ENCODE measurements at regions not wholly inside any gene's neighbourhood (a gene's known extent, or its start where the extent isn't known, plus 50 kb on each side); places are given as distances from the start of the nearest gene placed in this dataset.
A peak's percentile ranks its signal among the peaks of the same experiment; 100 is the strongest.

- H3K27ac ChIP-seq (ENCODE audit: low read depth), result no peak overlapping the region
- peaks cover 2% of the 10 kb centered on the region; the same call in 1 of the 3 replicates for H3K36me3 Mint-ChIP-seq (ENCODE audit: low read depth)
- H3K4me3 Mint-ChIP-seq, result no peak overlapping the region
- DNase-seq (ENCODE audit: low spot score) (peak; percentile 70), ATAC-seq (peak; percentile 71)
- no peaks in the 10 kb centered on the region for H3K79me2 ChIP-seq (replicated peaks; ENCODE audit: insufficient read depth)
- no peaks in the 10 kb centered on the region for H3K4me1 Mint-ChIP-seq
- no peaks in the 10 kb centered on the region for H3K27me3 Mint-ChIP-seq (ENCODE audit: insufficient read depth, low read depth, poor library complexity)
- H3K27ac Mint-ChIP-seq, result no peak overlapping the region
- no peaks in the 10 kb centered on the region for H3K27me3 ChIP-seq (ENCODE audit: insufficient read depth)
- no peaks in the 10 kb centered on the region for H3K4me1 ChIP-seq (ENCODE audit: insufficient read depth)
- TF ChIP-seq CTCF (conservative IDR thresholded peaks at IDR 0.05; ENCODE audit: low read depth in 2 of 2), result peak; percentile 80 to 90
- no peak for TF ChIP-seq JUNB (IDR thresholded peaks at IDR 0.05; ENCODE audit: unreplicated experiment)
- H3F3A ChIP-seq (replicated peaks; ENCODE audit: low read depth), result no peaks in the 10 kb centered on the region
- H3K9me2 ChIP-seq (ENCODE audit: insufficient read depth), result no peaks in the 10 kb centered on the region
- no peak overlapping the region for H2AFZ ChIP-seq
- no peak overlapping the region for H3K4me2 ChIP-seq
- H4K20me1 ChIP-seq (replicated peaks; ENCODE audit: insufficient read depth), result no peaks in the 10 kb centered on the region
- H3K4me3 ChIP-seq, result no peak overlapping the region
- no peaks in the 10 kb centered on the region for H3K36me3 ChIP-seq (ENCODE audit: insufficient read depth)
- peaks cover 17% of the 10 kb centered on the region for H3K9me3 Mint-ChIP-seq
Measured at GRCh38 chr3:94234177-94234788, 171.4 kb downstream of the NSUN3 start.

- Histone ChIP-seq H3K4me1 (ENCODE audit: insufficient read depth) (0 out of 2 replicates have a peak, but pooled peaks cover 8% of the 10 kb centered on the region), H3K9me2 (ENCODE audit: insufficient read depth) (no peaks in the 10 kb centered on the region), H3K4me3 (no peak overlapping the region), H2AFZ (no peak overlapping the region; the same call in 1 of the 2 replicates), H4K20me1 (replicated peaks; ENCODE audit: insufficient read depth) (no peaks in the 10 kb centered on the region), H3K27ac (ENCODE audit: low read depth) (no peak overlapping the region), H3K27me3 (ENCODE audit: insufficient read depth) (no peaks in the 10 kb centered on the region), H3K36me3 (ENCODE audit: insufficient read depth) (no peaks in the 10 kb centered on the region), H3K79me2 (replicated peaks; ENCODE audit: insufficient read depth) (no peaks in the 10 kb centered on the region), H3F3A (replicated peaks; ENCODE audit: low read depth) (no peaks in the 10 kb centered on the region), H3K4me2 (no peak overlapping the region)
- Mint-ChIP-seq H3K27me3 (ENCODE audit: insufficient read depth, low read depth, poor library complexity) (no peaks in the 10 kb centered on the region), H3K4me1 (peaks cover 16% of the 10 kb centered on the region), H3K36me3 (ENCODE audit: low read depth) (peaks cover 2% of the 10 kb centered on the region; the same call in 1 of the 3 replicates), H3K27ac (no peak overlapping the region), H3K9me3 (peaks cover 9% of the 10 kb centered on the region; the same call in 2 of the 3 replicates), H3K4me3 (no peak overlapping the region)
- ATAC-seq, result no peak
- DNase-seq (ENCODE audit: low spot score), result no peak
- TF ChIP-seq CREB1 (CRISPR knock-in tag; IDR thresholded peaks at IDR 0.05; ENCODE audit: low read depth) (no peak), EZH2phosphoT487 (IDR thresholded peaks at IDR 0.05; ENCODE audit: unreplicated experiment) (no peak), CTCF (conservative IDR thresholded peaks at IDR 0.05; ENCODE audit: low read depth in 2 of 2) (no peak), POLR2AphosphoS5 (IDR thresholded peaks at IDR 0.05; ENCODE audit: low read depth) (no peak), ZNF462 (CRISPR knock-in tag; IDR thresholded peaks at IDR 0.05) (no peak), ZNF331 (CRISPR knock-in tag; IDR thresholded peaks at IDR 0.05; ENCODE audit: low read depth) (no peak), NANOG (IDR thresholded peaks at IDR 0.05; ENCODE audit: borderline replicate concordance) (no peak), STAT1 (IDR thresholded peaks at IDR 0.05; ENCODE audit: unreplicated experiment) (no peak), ETS1 (IDR thresholded peaks at IDR 0.05) (no peak)
Measured at GRCh38 chr3:94241986-94242385, 179.1 kb downstream of the NSUN3 start.

All from GM23338 (cell line).